Mesenchymal stem cell (in vitro differentiated cells and primary cell): ENCODE measurements at regions not wholly inside any gene's neighbourhood (a gene's known extent, or its start where the extent isn't known, plus 50 kb on each side); places are given as distances from the start of the nearest gene placed in this dataset.

Experiments
- DNase-seq: peaks from one replicate; pipeline ENCODE4 v3.0.0-alpha.2; 2013
- H2AFZ ChIP-seq: one replicate; pipeline ENCODE4 v1.6.1; 2013; ENCODE audit warnings: low read depth, mild to moderate bottlenecking, control low read depth, inconsistent platforms, low read length, moderate library complexity
- H2AK5ac ChIP-seq: 2 replicates; pipeline ENCODE4 v1.6.1; 2013; ENCODE audit warnings: low read length, moderate library complexity, mild to moderate bottlenecking, inconsistent platforms; ENCODE audit not compliant: severe bottlenecking
- H2BK120ac ChIP-seq: one replicate; pipeline ENCODE4 v1.6.1; 2013; ENCODE audit warnings: low read depth, mild to moderate bottlenecking, inconsistent platforms, low read length, moderate library complexity
- H2BK12ac ChIP-seq, 2 experiments: one replicate each; pipeline ENCODE4 v1.6.1; 2013; ENCODE audit warnings: inconsistent platforms in 2 of 2, low read length in 2 of 2, mild to moderate bottlenecking in 2 of 2, moderate library complexity in 2 of 2, control low read depth in 1 of 2
- H2BK15ac ChIP-seq: one replicate; pipeline ENCODE4 v1.6.1; 2013; ENCODE audit warnings: mild to moderate bottlenecking, low read depth, inconsistent platforms; ENCODE audit not compliant: poor library complexity, severe bottlenecking
- H2BK5ac ChIP-seq: 2 replicates; pipeline ENCODE4 v1.6.1; 2013; ENCODE audit warnings: low read depth, mild to moderate bottlenecking, low read length, control low read depth, inconsistent platforms; ENCODE audit not compliant: poor library complexity, severe bottlenecking
- H3K14ac ChIP-seq, 2 experiments: one replicate each; pipeline ENCODE4 v1.6.1; 2013; ENCODE audit warnings: inconsistent platforms in 2 of 2, low read length in 2 of 2, control low read depth in 1 of 2, mild to moderate bottlenecking in 1 of 2, moderate library complexity in 1 of 2
- H3K18ac ChIP-seq, 2 experiments: one replicate each; pipeline ENCODE4 v1.6.1; 2013; ENCODE audit warnings: inconsistent platforms in 2 of 2, low read length in 2 of 2, control low read depth in 1 of 2, low read depth in 1 of 2, mild to moderate bottlenecking in 1 of 2
- H3K23ac ChIP-seq, 2 experiments: one replicate each; pipeline ENCODE4 v1.6.1; 2013; ENCODE audit warnings: inconsistent platforms in 2 of 2, low read length in 2 of 2, mild to moderate bottlenecking in 2 of 2, moderate library complexity in 2 of 2, control low read depth in 1 of 2
- H3K27ac ChIP-seq: 2 replicates; pipeline ENCODE4 v1.5.1; 2013; ENCODE audit warnings: mild to moderate bottlenecking, moderate library complexity, low read length, control low read depth, inconsistent platforms; ENCODE audit not compliant: poor library complexity, severe bottlenecking
- H3K27me3 ChIP-seq, 2 experiments: 2 replicates each; pipeline versions ENCODE4 v1.6.1 to v1.7.0; 2013; ENCODE audit warnings: low read length in 2 of 2, mild to moderate bottlenecking in 2 of 2, moderate library complexity in 2 of 2, control low read depth in 1 of 2, inconsistent platforms in 1 of 2; ENCODE audit not compliant: control insufficient read depth in 1 of 2, insufficient read depth in 1 of 2
- H3K36me3 ChIP-seq, 2 experiments: 2 replicates each; pipeline versions ENCODE4 v1.6.1 to v1.7.0; 2013; ENCODE audit warnings: low read length in 2 of 2, control low read depth in 1 of 2, inconsistent platforms in 1 of 2, low read depth in 1 of 2, mild to moderate bottlenecking in 1 of 2; ENCODE audit not compliant: insufficient read depth in 2 of 2, control insufficient read depth in 1 of 2
- H3K4ac ChIP-seq, 2 experiments: one replicate each; pipeline ENCODE4 v1.6.1; 2013; ENCODE audit warnings: inconsistent platforms in 2 of 2, low read length in 2 of 2, mild to moderate bottlenecking in 2 of 2, moderate library complexity in 2 of 2, control low read depth in 1 of 2, low read depth in 1 of 2
- H3K4me1 ChIP-seq: 2 replicates; pipeline ENCODE4 v1.6.1; 2013; ENCODE audit warnings: low read depth, low read length, control low read depth; ENCODE audit not compliant: control insufficient read depth, insufficient read depth
- H3K4me2 ChIP-seq: 2 replicates; pipeline ENCODE4 v1.6.1; 2013; ENCODE audit warnings: low read length, mild to moderate bottlenecking, inconsistent platforms; ENCODE audit not compliant: poor library complexity, severe bottlenecking
- H3K4me3 ChIP-seq, 2 experiments: 2 replicates each; pipeline versions ENCODE4 v1.5.1 to v1.7.0; 2013; ENCODE audit warnings: low read length in 2 of 2, mild to moderate bottlenecking in 2 of 2, control low read depth in 1 of 2, low read depth in 1 of 2; ENCODE audit not compliant: insufficient read depth in 1 of 2
- H3K79me1 ChIP-seq: replicated peaks from 2 replicates; pipeline ENCODE4 v1.6.1; 2013; ENCODE audit warnings: mild to moderate bottlenecking, control low read depth, low read length, inconsistent platforms; ENCODE audit not compliant: poor library complexity, severe bottlenecking
- H3K9ac ChIP-seq: 2 replicates; pipeline ENCODE4 v1.7.0; 2013; ENCODE audit warnings: mild to moderate bottlenecking, low read length, moderate library complexity
- H3K9me3 ChIP-seq: 2 replicates; pipeline ENCODE4 v1.7.0; 2013; ENCODE audit warnings: mild to moderate bottlenecking, low read length; ENCODE audit not compliant: control insufficient read depth
- H4K8ac ChIP-seq: one replicate; pipeline ENCODE4 v1.6.1; 2013; ENCODE audit warnings: inconsistent platforms, mild to moderate bottlenecking, low read length, moderate library complexity
- H4K91ac ChIP-seq: one replicate; pipeline ENCODE4 v1.6.1; 2013; ENCODE audit warnings: mild to moderate bottlenecking, low read length, inconsistent platforms
- WGBS: methylation state at CpG from one replicate; pipeline ENCODE4 v1.1.7; 2013; ENCODE audit warnings: mixed read lengths; 5-methylcytosine and 5-hydroxymethylcytosine counted together

DNA sequence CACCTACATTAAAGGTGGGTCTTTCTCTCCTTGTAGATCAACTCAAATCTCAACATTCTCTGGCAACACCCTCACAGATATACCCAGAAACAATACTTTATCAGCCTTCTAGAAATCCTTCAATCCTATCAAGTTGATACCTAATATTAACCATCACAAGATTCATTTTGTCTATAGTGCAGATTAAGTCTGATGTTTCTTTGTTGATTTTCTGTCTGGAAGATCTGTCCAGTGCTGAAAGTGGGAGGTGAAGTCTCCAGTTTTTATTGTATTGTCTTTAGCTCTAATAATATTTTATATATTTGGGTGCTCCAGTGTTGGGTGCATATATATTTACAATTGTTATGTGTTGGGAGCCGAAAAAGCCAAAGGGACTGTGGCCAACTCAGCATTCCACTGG, 493.9 kb upstream of the ADGRB3 start:
- Histone ChIP-seq H3K18ac (no peak overlapping the region), H3K9me3 (peaks cover 13% of the 10 kb centered on the region), H3K4ac (no peak overlapping the region), H2AK5ac (no peak overlapping the region), H3K27ac (no peak overlapping the region), H4K91ac (no peak overlapping the region), H3K27me3 (no peaks in the 10 kb centered on the region), H2AFZ (no peak overlapping the region), H3K36me3 (no peaks in the 10 kb centered on the region), H3K4me2 (no peak overlapping the region), H4K8ac (no peak overlapping the region), H2BK12ac (no peak overlapping the region), H3K79me1 (no peaks in the 10 kb centered on the region), H3K4me1 (no peaks in the 10 kb centered on the region), H3K23ac (no peak overlapping the region), H3K14ac (no peak overlapping the region), H2BK120ac (no peak overlapping the region), H3K4me3 (no peak overlapping the region), H3K9ac (no peak overlapping the region), H2BK5ac (no peak overlapping the region), H2BK15ac (no peak overlapping the region)
- WGBS, result 100% methylated on average over 1 of the region's 1 CpG
- no peak for DNase-seq

DNA sequence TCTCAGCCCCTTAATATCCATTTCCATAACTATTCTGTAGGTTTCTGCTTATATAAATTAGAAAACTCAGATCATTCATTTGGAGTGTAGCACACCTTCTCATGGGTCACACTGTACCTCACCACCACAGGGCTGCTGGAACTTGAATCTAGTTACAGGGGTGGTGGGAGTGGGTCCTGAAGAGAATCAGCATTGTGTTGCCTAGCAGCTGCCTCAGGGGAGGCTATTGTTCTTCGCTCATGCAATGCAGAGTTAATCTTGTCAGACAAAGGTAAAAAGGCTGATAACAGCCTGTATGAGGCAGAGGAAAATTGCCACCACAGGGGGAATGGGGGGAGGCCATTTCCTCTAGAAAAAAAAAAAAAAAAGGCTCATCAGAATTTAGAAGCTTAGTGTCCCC, 496.0 kb upstream of the ADGRB3 start:
- H3K9ac ChIP-seq, result no peak overlapping the region
- H3K9me3 ChIP-seq, result peaks cover 22% of the 10 kb centered on the region
- H2BK12ac ChIP-seq, result no peak overlapping the region
- DNase-seq, result no peak
- WGBS, result 31% methylated on average over 1 of the region's 1 CpG
- H3K4me2 ChIP-seq, result no peak overlapping the region
- H2AK5ac ChIP-seq, result no peak overlapping the region
- no peak overlapping the region for H2BK15ac ChIP-seq
- H3K23ac ChIP-seq, result no peak overlapping the region
- no peaks in the 10 kb centered on the region for H3K27me3 ChIP-seq
- no peak overlapping the region for H4K91ac ChIP-seq
- no peak overlapping the region for H3K4ac ChIP-seq
- H3K36me3 ChIP-seq, result no peaks in the 10 kb centered on the region
- H2BK5ac ChIP-seq, result no peak overlapping the region
- H2BK120ac ChIP-seq, result no peak overlapping the region
- no peak overlapping the region for H3K18ac ChIP-seq
- no peak overlapping the region for H3K14ac ChIP-seq
- H3K27ac ChIP-seq, result no peak overlapping the region
- H4K8ac ChIP-seq, result no peak overlapping the region
- no peak overlapping the region for H2AFZ ChIP-seq
- H3K79me1 ChIP-seq, result no peaks in the 10 kb centered on the region
- no peaks in the 10 kb centered on the region for H3K4me1 ChIP-seq
- no peak overlapping the region for H3K4me3 ChIP-seq

DNA sequence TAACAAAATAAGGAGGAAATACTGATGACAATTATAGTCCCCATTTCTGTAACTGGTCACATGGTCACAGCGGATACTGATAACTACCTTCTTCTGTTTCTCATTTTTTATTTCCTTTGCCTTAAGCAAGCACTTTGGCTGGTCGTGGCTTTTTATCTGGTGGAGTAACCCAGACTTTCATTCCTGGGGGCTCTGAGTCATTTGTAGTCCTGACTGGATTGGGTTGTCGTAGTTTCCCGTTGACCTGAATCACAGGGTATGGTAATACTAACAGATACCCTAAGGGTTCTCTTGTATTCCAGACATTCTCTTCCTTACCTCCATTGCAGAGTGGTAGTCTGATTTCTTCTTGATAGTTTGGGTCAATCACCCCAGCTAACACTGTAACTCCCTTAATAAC, 500.3 kb upstream of the ADGRB3 start:
- no peak overlapping the region for H3K4ac ChIP-seq
- no peak for DNase-seq
- H2BK5ac ChIP-seq, result no peak overlapping the region
- H2AK5ac ChIP-seq, result no peak overlapping the region
- H3K23ac ChIP-seq, result no peak overlapping the region
- H3K4me3 ChIP-seq, result no peak overlapping the region
- no peak overlapping the region for H3K27ac ChIP-seq
- 67% methylated on average over 2 of the region's 4 CpGs for WGBS
- H2BK120ac ChIP-seq, result no peak overlapping the region
- no peak overlapping the region for H4K91ac ChIP-seq
- no peak overlapping the region for H3K4me2 ChIP-seq
- H2BK15ac ChIP-seq, result no peak overlapping the region
- no peaks in the 10 kb centered on the region for H3K27me3 ChIP-seq
- no peak overlapping the region for H3K18ac ChIP-seq
- H3K79me1 ChIP-seq, result no peaks in the 10 kb centered on the region
- H2AFZ ChIP-seq, result no peak overlapping the region
- H3K4me1 ChIP-seq, result no peaks in the 10 kb centered on the region
- H3K14ac ChIP-seq, result no peak overlapping the region
- H3K9ac ChIP-seq, result no peak overlapping the region
- no peak overlapping the region for H2BK12ac ChIP-seq
- H3K9me3 ChIP-seq, result peaks cover 11% of the 10 kb centered on the region
- no peak overlapping the region for H4K8ac ChIP-seq
- no peaks in the 10 kb centered on the region for H3K36me3 ChIP-seq

DNA sequence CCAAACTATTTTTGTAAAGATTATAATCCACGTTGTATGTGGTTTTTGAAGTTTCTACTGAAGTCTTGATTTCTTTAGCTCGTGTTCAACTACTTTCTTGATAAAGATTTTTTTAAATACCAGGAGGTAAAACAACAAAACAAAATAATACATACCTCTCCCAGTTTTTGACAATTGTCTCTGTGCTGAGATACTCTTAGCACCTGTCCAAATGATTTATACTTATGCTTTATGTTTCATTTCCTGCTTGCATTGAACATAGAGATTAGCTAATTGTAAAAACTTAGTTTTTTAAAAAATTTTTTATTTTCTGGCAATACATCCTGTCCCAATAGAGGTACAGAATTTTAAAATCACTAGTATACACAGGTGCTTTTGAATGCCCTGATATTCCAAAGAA, 506.9 kb upstream of the ADGRB3 start:
- Histone ChIP-seq H3K4me2 (no peak overlapping the region), H3K36me3 (no peaks in the 10 kb centered on the region), H3K14ac (no peak overlapping the region), H2BK15ac (no peak overlapping the region), H3K9ac (no peak overlapping the region), H2AFZ (no peak overlapping the region), H2BK5ac (no peak overlapping the region), H3K4me3 (no peak overlapping the region), H3K79me1 (no peaks in the 10 kb centered on the region), H3K4me1 (no peaks in the 10 kb centered on the region), H3K4ac (no peak overlapping the region), H2BK12ac (no peak overlapping the region), H2BK120ac (no peak overlapping the region), H3K23ac (no peak overlapping the region), H4K8ac (no peak overlapping the region), H3K9me3 (peaks cover 3% of the 10 kb centered on the region), H4K91ac (no peak overlapping the region), H2AK5ac (no peak overlapping the region), H3K27ac (no peak overlapping the region), H3K27me3 (no peaks in the 10 kb centered on the region), H3K18ac (no peak overlapping the region)
- DNase-seq, result no peak
- 50% methylated on average over 1 of the region's 2 CpGs for WGBS
